Kidney epithelial cell (primary cell): ENCODE measurements at regions not wholly inside any gene's neighbourhood (a gene's known extent, or its start where the extent isn't known, plus 50 kb on each side); places are given as distances from the start of the nearest gene placed in this dataset.
"Not testable (repeated sequence)": the region's sequence is repeated elsewhere in the genome, so short reads cannot be mapped to it uniquely, and the experiment has no call there.

ENCODE experiments used
- DNase-seq: peaks from one replicate; pipeline ENCODE4 v3.0.0-alpha.2; 2010; ENCODE audit warnings: low read depth
- H3K27me3 ChIP-seq: 2 replicates; pipeline ENCODE4 v1.6.0; 2011; ENCODE audit warnings: low read length; ENCODE audit not compliant: control insufficient read depth, insufficient read depth
- H3K36me3 ChIP-seq: 2 replicates; pipeline ENCODE4 v1.5.1; 2011; ENCODE audit warnings: low read length; ENCODE audit not compliant: control insufficient read depth, insufficient read depth
- H3K4me3 ChIP-seq: 2 replicates; pipeline ENCODE4 v1.5.1; 2011; ENCODE audit warnings: low read depth, mild to moderate bottlenecking, control low read depth, low read length
- TF ChIP-seq, protein P1 (sequence below): IDR thresholded peaks from 2 replicates; pipeline ENCODE4 v1.5.1; 2011; ENCODE audit warnings: mild to moderate bottlenecking, moderate library complexity, low read length, control low read depth, inconsistent platforms; ENCODE audit not compliant: insufficient read depth, poor library complexity, severe bottlenecking

DNA sequence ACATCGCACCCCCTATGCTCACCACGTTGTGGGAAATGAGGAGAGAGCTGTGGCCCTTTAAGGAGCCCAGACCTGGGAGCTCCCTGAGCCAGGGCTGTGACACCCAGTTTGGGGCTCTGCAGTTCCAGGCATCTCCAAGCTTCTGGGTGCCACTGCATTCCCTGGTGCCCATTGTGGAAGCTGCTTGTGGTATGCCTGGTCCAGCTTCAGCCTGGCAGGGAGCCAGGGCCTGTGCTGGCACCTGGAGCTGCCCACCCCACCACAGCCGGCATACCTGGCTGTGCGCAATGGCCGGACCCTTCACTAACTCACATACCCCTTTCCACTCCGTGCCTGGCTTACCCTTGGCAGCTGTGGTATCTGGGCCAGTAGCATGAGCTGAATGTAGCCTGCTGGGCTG is 107.9 kb upstream of the OR4E1 start:
- Histone ChIP-seq H3K36me3 (no peaks in the 10 kb centered on the region), H3K4me3 (no peak overlapping the region), H3K27me3 (no peaks in the 10 kb centered on the region)
- TF ChIP-seq, protein P1, sequence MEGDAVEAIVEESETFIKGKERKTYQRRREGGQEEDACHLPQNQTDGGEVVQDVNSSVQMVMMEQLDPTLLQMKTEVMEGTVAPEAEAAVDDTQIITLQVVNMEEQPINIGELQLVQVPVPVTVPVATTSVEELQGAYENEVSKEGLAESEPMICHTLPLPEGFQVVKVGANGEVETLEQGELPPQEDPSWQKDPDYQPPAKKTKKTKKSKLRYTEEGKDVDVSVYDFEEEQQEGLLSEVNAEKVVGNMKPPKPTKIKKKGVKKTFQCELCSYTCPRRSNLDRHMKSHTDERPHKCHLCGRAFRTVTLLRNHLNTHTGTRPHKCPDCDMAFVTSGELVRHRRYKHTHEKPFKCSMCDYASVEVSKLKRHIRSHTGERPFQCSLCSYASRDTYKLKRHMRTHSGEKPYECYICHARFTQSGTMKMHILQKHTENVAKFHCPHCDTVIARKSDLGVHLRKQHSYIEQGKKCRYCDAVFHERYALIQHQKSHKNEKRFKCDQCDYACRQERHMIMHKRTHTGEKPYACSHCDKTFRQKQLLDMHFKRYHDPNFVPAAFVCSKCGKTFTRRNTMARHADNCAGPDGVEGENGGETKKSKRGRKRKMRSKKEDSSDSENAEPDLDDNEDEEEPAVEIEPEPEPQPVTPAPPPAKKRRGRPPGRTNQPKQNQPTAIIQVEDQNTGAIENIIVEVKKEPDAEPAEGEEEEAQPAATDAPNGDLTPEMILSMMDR: no peak
- DNase-seq: no peak

DNA sequence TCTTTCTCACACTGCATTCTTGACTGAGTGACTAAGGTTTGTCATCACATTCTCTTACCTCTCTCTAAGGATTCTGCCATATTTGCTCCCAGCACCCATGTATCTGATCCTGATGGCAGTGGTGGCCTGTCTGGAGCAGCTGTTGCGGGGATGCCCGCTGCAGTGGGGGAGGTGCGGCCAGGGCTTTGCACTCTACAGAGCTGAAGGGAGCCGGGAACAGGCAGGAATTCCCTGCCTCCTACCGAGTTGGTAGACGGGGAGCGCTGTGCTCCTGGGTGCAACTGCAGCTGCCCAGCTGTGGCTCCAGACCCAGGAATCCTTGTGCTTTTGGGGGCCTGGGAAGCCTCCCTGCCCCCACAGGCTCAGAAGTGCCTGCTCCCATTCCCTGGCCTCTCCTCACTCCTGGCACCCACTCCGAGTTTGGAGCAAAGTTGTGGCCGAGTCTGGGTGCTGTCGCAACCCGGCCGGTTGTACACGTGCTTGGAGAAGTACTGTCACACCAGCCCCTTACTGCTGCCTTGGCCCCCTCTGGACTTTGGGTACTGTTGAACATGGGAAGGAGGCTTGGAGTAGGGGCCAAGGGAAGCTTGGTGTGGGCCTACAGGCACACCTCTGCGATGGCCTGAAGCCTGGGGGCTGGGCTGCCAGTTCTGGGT is 106.9 kb upstream of the OR4E1 start:
- Histone ChIP-seq H3K36me3 (no peaks in the 10 kb centered on the region), H3K27me3 (no peaks in the 10 kb centered on the region), H3K4me3 (no peak overlapping the region)
- TF ChIP-seq, protein P1: no peak
- no peak for DNase-seq

DNA sequence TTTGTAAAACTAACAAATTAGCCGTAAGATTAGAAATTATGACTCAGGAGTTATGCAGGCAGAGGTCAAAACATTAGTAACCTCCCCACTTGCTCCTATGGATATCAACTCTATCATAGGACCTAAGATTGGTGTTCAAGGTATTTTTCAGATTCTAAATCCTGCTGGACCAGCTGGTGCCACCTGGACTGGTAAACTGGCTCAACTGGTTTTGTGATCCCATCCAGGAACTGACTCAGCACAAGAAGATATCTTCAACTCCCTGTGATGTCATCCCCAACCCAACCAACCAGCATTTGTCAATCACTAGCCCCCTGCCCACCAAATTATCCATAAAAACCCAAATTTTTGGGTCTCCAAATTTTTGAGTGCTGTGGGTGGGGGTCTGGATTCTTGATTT is 98.1 kb upstream of the OR4E1 start:
- no peak for DNase-seq
- TF ChIP-seq, protein P1: no peak
- H3K36me3 ChIP-seq: no peaks in the 10 kb centered on the region
- no peak overlapping the region for H3K4me3 ChIP-seq
- H3K27me3 ChIP-seq: no peaks in the 10 kb centered on the region

DNA sequence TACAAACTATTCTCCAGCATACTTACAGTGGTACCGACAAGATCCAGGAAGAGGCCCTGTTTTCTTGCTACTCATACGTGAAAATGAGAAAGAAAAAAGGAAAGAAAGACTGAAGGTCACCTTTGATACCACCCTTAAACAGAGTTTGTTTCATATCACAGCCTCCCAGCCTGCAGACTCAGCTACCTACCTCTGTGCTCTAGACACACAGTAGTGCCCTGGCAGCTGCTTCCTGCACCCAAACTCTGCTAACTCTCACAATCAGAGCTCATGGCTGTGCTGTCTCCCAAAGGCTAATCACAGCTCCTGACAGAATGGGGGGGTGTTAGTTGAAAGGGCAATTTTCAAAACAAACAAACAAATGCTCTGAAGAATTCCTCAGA is 95.2 kb upstream of the OR4E1 start:
- no peak for DNase-seq
- Histone ChIP-seq H3K27me3 (no peaks in the 10 kb centered on the region), H3K36me3 (no peaks in the 10 kb centered on the region), H3K4me3 (no peak overlapping the region)
- TF ChIP-seq, protein P1: no peak

DNA sequence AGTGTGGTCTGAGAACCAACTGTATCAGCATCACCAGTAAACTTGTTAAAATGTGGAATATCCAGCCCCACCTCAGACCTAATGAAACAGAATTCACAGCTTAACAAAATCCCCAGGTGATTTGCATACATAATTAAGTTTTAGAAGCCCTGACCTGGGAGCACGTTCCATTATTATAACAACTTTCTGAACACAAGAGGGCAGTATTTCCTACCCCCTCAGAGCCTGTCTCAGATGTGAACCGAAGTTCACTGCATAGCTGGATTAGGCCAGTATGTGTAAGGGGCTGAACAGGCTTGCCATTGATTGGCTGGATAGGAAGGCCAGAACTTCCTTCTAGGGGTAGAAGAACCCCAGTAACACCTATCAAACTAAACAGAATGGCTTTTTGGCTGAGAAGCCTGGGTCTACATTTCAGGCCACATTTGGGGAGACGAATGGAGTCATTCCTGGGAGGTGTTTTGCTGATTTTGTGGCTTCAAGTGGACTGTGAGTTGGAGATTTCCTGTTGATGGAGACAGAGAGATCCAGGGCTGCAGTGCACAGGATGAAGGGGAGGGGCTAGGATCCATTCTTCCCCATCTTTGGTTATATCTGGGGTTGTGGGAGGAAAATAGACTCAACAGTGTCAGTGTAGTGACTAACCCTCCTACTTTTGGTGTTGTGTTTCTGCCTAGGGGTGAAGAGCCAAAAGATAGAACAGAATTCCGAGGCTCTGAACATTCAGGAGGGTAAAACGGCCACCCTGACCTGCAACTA is 94.7 kb upstream of the OR4E1 start:
- Histone ChIP-seq H3K27me3 (no peaks in the 10 kb centered on the region), H3K36me3 (no peaks in the 10 kb centered on the region), H3K4me3 (no peak overlapping the region)
- DNase-seq: no peak
- TF ChIP-seq, protein P1: peak; percentile 50

DNA sequence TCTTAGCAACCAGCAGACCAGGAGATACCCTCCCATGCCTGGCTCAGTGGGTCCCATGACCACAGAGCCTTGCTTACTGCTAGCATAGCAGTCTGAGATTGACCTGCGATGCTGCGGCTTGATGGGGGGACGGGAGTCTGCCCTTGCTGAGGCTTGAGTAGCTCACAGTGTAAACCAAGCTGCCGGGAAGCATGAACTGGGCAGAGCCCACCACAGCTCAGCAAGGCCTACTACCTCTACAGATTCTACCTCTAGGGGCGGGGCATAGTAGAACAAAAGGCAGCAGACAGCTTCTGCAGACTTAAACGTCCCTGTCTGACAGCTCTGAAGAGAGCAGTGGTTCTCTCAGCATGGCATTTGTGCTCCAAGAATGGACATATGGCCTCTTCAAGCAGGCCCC is 86.7 kb upstream of the OR4E1 start:
- H3K4me3 ChIP-seq: not testable (repeated sequence)

More for the DNA sequence above, 86.7 kb upstream of the OR4E1 start:
- DNase-seq, H3K27me3 ChIP-seq, H3K36me3 ChIP-seq: not testable (repeated sequence)
